Endothelial cell of umbilical vein (primary cell): ENCODE measurements at regions not wholly inside any gene's neighbourhood (a gene's known extent, or its start where the extent isn't known, plus 50 kb on each side); places are given as distances from the start of the nearest gene placed in this dataset.

Experiments used
- BruUV-seq: library from RNA; stranded (reverse); fragments of 400-500 nt; replicated peaks from 2 replicates; lab custom pipeline; 2021; lab: Mats Ljungman, UMichigan
- CTCF ChIA-PET: fragments of 300-600, 350-600 bp; sonication (Branson Sonifier 250); formaldehyde crosslinking; loops from one replicate; lab custom pipeline; 2021; ENCODE audit warnings: antibody characterized with exemption, inconsistent platforms; lab: Charles Lee
- POLR2A ChIA-PET: fragments of 300-600, 350-600 bp; sonication (Branson Sonifier 250); formaldehyde crosslinking; loops from one replicate; lab custom pipeline; 2021; ENCODE audit warnings: antibody characterized with exemption, inconsistent platforms; lab: Charles Lee
- DNase-seq: peaks from one replicate; pipeline ENCODE4 v3.0.0-alpha.2; 2011; ENCODE audit warnings: low read depth, low spot score
- FAIRE-seq: peaks from 2 replicates; lab custom pipeline; 2011; peaks lifted over from hg19 to GRCh38; lab: Jason Lieb, UNC
- H2AFZ ChIP-seq: 2 replicates; pipeline ENCODE4 v1.6.0; 2012; ENCODE audit warnings: low read depth, low read length, control low read depth, inconsistent platforms
- H3K27ac ChIP-seq: 2 replicates; pipeline ENCODE4 v1.5.1; 2011; ENCODE audit warnings: low read depth, mild to moderate bottlenecking, control low read depth, low read length, moderate library complexity; ENCODE audit not compliant: insufficient read depth
- H3K27me3 ChIP-seq, 2 experiments: 2 replicates each; pipeline versions ENCODE4 v1.6.0 to v1.6.1; 2011; ENCODE audit warnings: low read length in 2 of 2, mixed read lengths in 1 of 2; ENCODE audit not compliant: control insufficient read depth in 2 of 2, insufficient read depth in 2 of 2
- H3K36me3 ChIP-seq, 2 experiments: 2 replicates in 1 of 2; 3 replicates in 1 of 2; pipeline ENCODE4 v1.5.1; 2011; ENCODE audit warnings: low read length in 2 of 2, mild to moderate bottlenecking in 1 of 2, moderate library complexity in 1 of 2; ENCODE audit not compliant: control insufficient read depth in 2 of 2, insufficient read depth in 2 of 2; ENCODE audit errors: extremely low read depth in 1 of 2
- H3K4me1 ChIP-seq: 3 replicates; pipeline ENCODE4 v1.5.1; 2011; ENCODE audit warnings: mild to moderate bottlenecking, low read length; ENCODE audit not compliant: control insufficient read depth, insufficient read depth; ENCODE audit errors: extremely low read depth
- H3K4me2 ChIP-seq: 2 replicates; pipeline ENCODE4 v1.6.1; 2011; ENCODE audit warnings: low read length, control low read depth, mixed read lengths; ENCODE audit not compliant: insufficient read depth
- H3K4me3 ChIP-seq, 3 experiments: fragments of 200-600 bp in 1 of 3; sonication (generic), shearing (Covaris generic) in 1 of 3; replicated peaks in 1 of 3; 2 replicates each; pipeline ENCODE4 v1.5.1; 2011 to 2016; ENCODE audit warnings: control low read depth in 3 of 3, low read length in 3 of 3, mild to moderate bottlenecking in 2 of 3, inconsistent platforms in 1 of 3, low read depth in 1 of 3, moderate library complexity in 1 of 3; ENCODE audit not compliant: insufficient read depth in 1 of 3
- H3K79me2 ChIP-seq: 2 replicates; pipeline ENCODE4 v1.6.0; 2012; ENCODE audit warnings: low read length, inconsistent platforms; ENCODE audit not compliant: control insufficient read depth, insufficient read depth
- H3K9ac ChIP-seq: replicated peaks from 2 replicates; pipeline ENCODE3; 2011; ENCODE audit warnings: low read length, control low read depth; ENCODE audit not compliant: insufficient read depth; ENCODE audit errors: extremely low read depth
- H3K9me1 ChIP-seq: replicated peaks from 3 replicates; pipeline ENCODE4 v1.6.0; 2011; ENCODE audit warnings: mild to moderate bottlenecking, low read length; ENCODE audit not compliant: control insufficient read depth, insufficient read depth; ENCODE audit errors: extremely low read depth
- H3K9me3 ChIP-seq: replicated peaks from 2 replicates; pipeline ENCODE4 v1.5.1; 2012; ENCODE audit warnings: low read length, inconsistent platforms; ENCODE audit not compliant: control insufficient read depth, insufficient read depth
- H4K20me1 ChIP-seq: replicated peaks from 2 replicates; pipeline ENCODE3; 2011; ENCODE audit warnings: mild to moderate bottlenecking, low read length; ENCODE audit not compliant: control insufficient read depth, insufficient read depth; ENCODE audit errors: extremely low read depth
- EZH2 ChIP-seq: IDR thresholded peaks from 2 replicates; pipeline ENCODE4 v1.6.1; 2012; ENCODE audit warnings: borderline replicate concordance, low read depth, mild to moderate bottlenecking, moderate library complexity, low read length, inconsistent platforms; ENCODE audit not compliant: severe bottlenecking
- FOS ChIP-seq: IDR thresholded peaks from 2 replicates; pipeline ENCODE4 v1.6.1; 2011; ENCODE audit warnings: mild to moderate bottlenecking, low read length, moderate library complexity, borderline replicate concordance; ENCODE audit not compliant: insufficient read depth
- GATA2 ChIP-seq: IDR thresholded peaks from 2 replicates; pipeline ENCODE4 v1.7.0; 2011; ENCODE audit warnings: low read depth, mild to moderate bottlenecking, moderate library complexity, mixed read lengths, low read length; ENCODE audit not compliant: insufficient read length, insufficient read depth
- JUN ChIP-seq: IDR thresholded peaks from 2 replicates; pipeline ENCODE4 v1.6.1; 2011; ENCODE audit warnings: borderline replicate concordance, low read depth; ENCODE audit not compliant: insufficient read length, insufficient read depth
- MAX ChIP-seq: IDR thresholded peaks from 2 replicates; pipeline ENCODE4 v1.6.1; 2011; ENCODE audit not compliant: insufficient read depth, insufficient read length
- MYC ChIP-seq: IDR thresholded peaks from one replicate; pipeline ENCODE4 v1.6.1; 2011; ENCODE audit warnings: mild to moderate bottlenecking, low read depth, low read length
- POLR2A ChIP-seq: IDR thresholded peaks from 2 replicates; pipeline ENCODE4 v1.6.1; 2012; ENCODE audit warnings: low read depth, mild to moderate bottlenecking, control low read depth, low read length
- POLR2AphosphoS5 ChIP-seq: IDR thresholded peaks from 2 replicates; pipeline ENCODE4 v1.6.1; 2012; ENCODE audit warnings: low read depth, mild to moderate bottlenecking, control low read depth, low read length, moderate library complexity; ENCODE audit not compliant: insufficient read depth
- dilution Hi-C: fragments of 300-500 bp; cut with MboI; formaldehyde crosslinking; loops from one replicate; pipeline ENCODE4 v1.15.0; 2019; ENCODE audit warnings: low sequenced_read_pairs; ENCODE audit not compliant: extremely low pct_ligation_motif_present
- intact Hi-C: fragments of 100-400 bp; cut with micrococcal nuclease; formaldehyde crosslinking; loops from one replicate; pipeline ENCODE4 v1.10.0; 2022
- TF ChIP-seq, protein P1 (sequence below), 2 donors: IDR thresholded peaks; 1 replicate in 1 of 2; 2 replicates in 1 of 2; pipeline ENCODE4 v1.5.1; 2011; ENCODE audit warnings: low read length in 2 of 2, mild to moderate bottlenecking in 2 of 2, moderate library complexity in 2 of 2, control low read depth in 1 of 2, inconsistent platforms in 1 of 2, low read depth in 1 of 2; ENCODE audit not compliant: insufficient read depth in 1 of 2; ENCODE audit errors: extremely low read depth in 1 of 2

DNA sequence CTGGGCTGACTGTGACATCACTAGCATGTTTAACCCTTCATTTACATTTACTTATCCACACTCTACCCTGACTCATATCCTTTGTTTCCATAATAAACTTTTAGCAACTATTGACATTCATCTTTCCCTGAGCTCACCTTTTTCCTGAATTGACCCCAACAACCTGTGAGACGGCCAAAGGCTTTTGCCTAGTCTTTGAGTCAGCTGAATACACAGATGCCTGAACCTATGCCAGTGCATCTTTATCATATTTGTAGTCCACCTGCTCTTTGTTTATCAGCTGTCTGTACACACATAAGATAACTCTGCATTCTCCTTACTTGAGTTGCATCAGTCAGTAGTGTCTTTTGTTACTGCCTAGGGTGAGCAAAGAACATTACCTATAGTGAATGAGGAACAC, 128.5 kb upstream of the HMHB1 start:
- dilution Hi-C loops, result no loop called here
- DNase-seq, result no peak
- H3K27me3 ChIP-seq, result peaks cover 0 to 1% of the 10 kb centered on the region in 2 experiments
- no TSS peak for BruUV-seq
- CTCF ChIA-PET, result interaction anchor here (0.9 to 2.2 kb wide), 3 partner anchors 10 to 51 kb away, joined by 3 to 9 read pairs (median 8); no protein-coding TSS in a partner anchor
- no peak for FAIRE-seq
- H2AFZ ChIP-seq, result no peak overlapping the region
- intact Hi-C loops, result no loop called here
- H3K27ac ChIP-seq, result no peak overlapping the region
- no peak overlapping the region for H3K4me3 ChIP-seq
- H3K4me1 ChIP-seq, result no peaks in the 10 kb centered on the region
- no peak overlapping the region for H3K9ac ChIP-seq
- no peaks in the 10 kb centered on the region for H3K9me3 ChIP-seq
- H3K9me1 ChIP-seq, result no peaks in the 10 kb centered on the region
- H3K4me2 ChIP-seq, result no peak overlapping the region
- H3K79me2 ChIP-seq, result no peaks in the 10 kb centered on the region
- no peaks in the 10 kb centered on the region for H3K36me3 ChIP-seq
- TF ChIP-seq MAX (no peak), FOS (no peak), POLR2A (no peak), JUN (no peak), MYC (no peak), POLR2AphosphoS5 (no peak), GATA2 (no peak), EZH2 (no peak)
- TF ChIP-seq, protein P1, sequence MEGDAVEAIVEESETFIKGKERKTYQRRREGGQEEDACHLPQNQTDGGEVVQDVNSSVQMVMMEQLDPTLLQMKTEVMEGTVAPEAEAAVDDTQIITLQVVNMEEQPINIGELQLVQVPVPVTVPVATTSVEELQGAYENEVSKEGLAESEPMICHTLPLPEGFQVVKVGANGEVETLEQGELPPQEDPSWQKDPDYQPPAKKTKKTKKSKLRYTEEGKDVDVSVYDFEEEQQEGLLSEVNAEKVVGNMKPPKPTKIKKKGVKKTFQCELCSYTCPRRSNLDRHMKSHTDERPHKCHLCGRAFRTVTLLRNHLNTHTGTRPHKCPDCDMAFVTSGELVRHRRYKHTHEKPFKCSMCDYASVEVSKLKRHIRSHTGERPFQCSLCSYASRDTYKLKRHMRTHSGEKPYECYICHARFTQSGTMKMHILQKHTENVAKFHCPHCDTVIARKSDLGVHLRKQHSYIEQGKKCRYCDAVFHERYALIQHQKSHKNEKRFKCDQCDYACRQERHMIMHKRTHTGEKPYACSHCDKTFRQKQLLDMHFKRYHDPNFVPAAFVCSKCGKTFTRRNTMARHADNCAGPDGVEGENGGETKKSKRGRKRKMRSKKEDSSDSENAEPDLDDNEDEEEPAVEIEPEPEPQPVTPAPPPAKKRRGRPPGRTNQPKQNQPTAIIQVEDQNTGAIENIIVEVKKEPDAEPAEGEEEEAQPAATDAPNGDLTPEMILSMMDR (IDR thresholded peaks at IDR 0.05; ENCODE audit: extremely low read depth in 1 of 2, insufficient read depth in 1 of 2, low read depth in 1 of 2, low read length in 2 of 2), result no peak
- no peaks in the 10 kb centered on the region for H4K20me1 ChIP-seq
- POLR2A ChIA-PET, result no interaction called here
